ENCODE measurements at regions not wholly inside any gene's neighbourhood (a gene's known extent, or its start where the extent isn't known, plus 50 kb on each side); places are given as distances from the start of the nearest gene placed in this dataset.

GRCh38 chr16:31664683-31665482 lies 137.2 kb downstream of the AHSP start:
- TF ChIP-seq EZH2 (IDR thresholded peaks at IDR 0.05; ENCODE audit: low read length, unreplicated experiment): no peak
- TF ChIP-seq CTCF (conservative IDR thresholded peaks at IDR 0.05; ENCODE audit: low read depth, low read length): no peak
- TF ChIP-seq EZH2phosphoT487 (IDR thresholded peaks at IDR 0.05; ENCODE audit: borderline replicate concordance, low read length): no peak
